HFFc6 (cell line): ENCODE measurements at regions not wholly inside any gene's neighbourhood (a gene's known extent, or its start where the extent isn't known, plus 50 kb on each side); places are given as distances from the start of the nearest gene placed in this dataset.

Experiments used
- DNase-seq: peaks from one replicate; pipeline ENCODE4 v3.0.0-alpha.2; 2018
- H3K27ac Mint-ChIP-seq: 2 replicates; pipeline ENCODE4 v1.8.0; 2020; ENCODE audit warnings: mild to moderate bottlenecking, mixed read lengths
- H3K27me3 Mint-ChIP-seq: 2 replicates; pipeline ENCODE4 v1.8.0; 2021; ENCODE audit warnings: mild to moderate bottlenecking, moderate library complexity, mixed read lengths; ENCODE audit not compliant: insufficient read depth
- H3K36me3 Mint-ChIP-seq: 2 replicates; pipeline ENCODE4 v1.8.0; 2021; ENCODE audit warnings: low read depth, mixed read lengths
- H3K4me1 Mint-ChIP-seq: 2 replicates; pipeline ENCODE4 v1.8.0; 2020; ENCODE audit warnings: low read depth, mixed read lengths
- H3K4me3 Mint-ChIP-seq: 2 replicates; pipeline ENCODE4 v1.8.0; 2020; ENCODE audit warnings: mild to moderate bottlenecking, moderate library complexity, mixed read lengths
- H3K9me3 Mint-ChIP-seq: 2 replicates; pipeline ENCODE4 v1.8.0; 2020; ENCODE audit warnings: mild to moderate bottlenecking, mixed read lengths
- CTCF ChIP-seq: fragments of 200-600 bp; sonication (generic); IDR thresholded peaks from 2 replicates; pipeline ENCODE4 v1.5.0; 2021; ENCODE audit warnings: antibody characterized with exemption, mild to moderate bottlenecking

- DNase-seq: no peak
- Mint-ChIP-seq H3K27ac (no peak overlapping the region), H3K4me1 (peaks cover 35% of the 10 kb centered on the region), H3K36me3 (no peaks in the 10 kb centered on the region), H3K4me3 (no peak overlapping the region), H3K9me3 (no peaks in the 10 kb centered on the region), H3K27me3 (peaks cover 2% of the 10 kb centered on the region; the same call in 1 of the 2 replicates)
- TF ChIP-seq CTCF: no peak
Measured at GRCh38 chr13:59266478-59267063, 897.2 kb downstream of the DIAPH3 start.

- Mint-ChIP-seq H3K27ac (peak overlapping the region; percentile 47; the same call in 1 of the 2 replicates), H3K4me1 (peaks cover 35% of the 10 kb centered on the region), H3K9me3 (no peaks in the 10 kb centered on the region), H3K27me3 (peaks cover 2% of the 10 kb centered on the region; the same call in 1 of the 2 replicates), H3K4me3 (peak overlapping the region; percentile 14; the same call in 1 of the 2 replicates), H3K36me3 (no peaks in the 10 kb centered on the region)
- peak; percentile 77 for DNase-seq
- no peak for TF ChIP-seq CTCF
Measured at GRCh38 chr13:59269476-59269875, 894.3 kb downstream of the DIAPH3 start.

GRCh38 chr13:59270327-59270726, 893.4 kb downstream of the DIAPH3 start:
- no peaks in the 10 kb centered on the region for H3K36me3 Mint-ChIP-seq
- no peak for DNase-seq
- no peaks in the 10 kb centered on the region for H3K27me3 Mint-ChIP-seq
- no peaks in the 10 kb centered on the region for H3K9me3 Mint-ChIP-seq
- no peak for TF ChIP-seq CTCF
- no peak overlapping the region; the same call in 1 of the 2 replicates for H3K4me3 Mint-ChIP-seq
- peaks cover 27% of the 10 kb centered on the region for H3K4me1 Mint-ChIP-seq
- H3K27ac Mint-ChIP-seq: no peak overlapping the region

- no peak for DNase-seq
- no peaks in the 10 kb centered on the region for H3K36me3 Mint-ChIP-seq
- peaks cover 5% of the 10 kb centered on the region; the same call in 1 of the 2 replicates for H3K4me1 Mint-ChIP-seq
- no peak for TF ChIP-seq CTCF
- H3K27ac Mint-ChIP-seq: no peak overlapping the region
- no peak overlapping the region for H3K4me3 Mint-ChIP-seq
- no peaks in the 10 kb centered on the region for H3K9me3 Mint-ChIP-seq
- H3K27me3 Mint-ChIP-seq: peaks cover 3% of the 10 kb centered on the region
Measured at GRCh38 chr13:59274958-59275727, 888.6 kb downstream of the DIAPH3 start.

GRCh38 chr13:59276436-59276835, 887.3 kb downstream of the DIAPH3 start:
- Mint-ChIP-seq H3K36me3 (no peaks in the 10 kb centered on the region), H3K4me3 (no peak overlapping the region), H3K4me1 (no peaks in the 10 kb centered on the region; the same call in 1 of the 2 replicates), H3K9me3 (no peaks in the 10 kb centered on the region), H3K27me3 (peaks cover 3% of the 10 kb centered on the region), H3K27ac (no peak overlapping the region)
- DNase-seq: peak; percentile 1
- TF ChIP-seq CTCF: no peak
